K562 (cell line): ENCODE measurements at regions not wholly inside any gene's neighbourhood (a gene's known extent, or its start where the extent isn't known, plus 50 kb on each side); places are given as distances from the start of the nearest gene placed in this dataset.

Source experiments
- ARHGAP35 ChIP-seq: fragments of 450-650 bp; IDR thresholded peaks from 2 replicates; pipeline ENCODE4 v1.6.1; 2018; ENCODE audit not compliant: partially characterized antibody
- BRF1 ChIP-seq: IDR thresholded peaks from 3 replicates; pipeline ENCODE4 v1.6.1; 2011; ENCODE audit warnings: borderline replicate concordance, mild to moderate bottlenecking; ENCODE audit not compliant: insufficient read length; ENCODE audit errors: extremely low read depth
- IRF2 ChIP-seq: sonication (generic); formaldehyde crosslinking; IDR thresholded peaks from 2 replicates; pipeline ENCODE4 v1.8.1; 2022; ENCODE audit warnings: mild to moderate bottlenecking, missing genetic modification reagents
- JUND ChIP-seq, 2 experiments: IDR thresholded peaks; 2 replicates in 1 of 2; 3 replicates in 1 of 2; pipeline ENCODE4 v1.6.1; 2011; ENCODE audit warnings: borderline replicate concordance in 2 of 2, low read depth in 2 of 2, low read length in 2 of 2, improper control_type of control experiment in 1 of 2, missing biosample characterization in 1 of 2, missing genetic modification characterization in 1 of 2, missing genetic modification reagents in 1 of 2
- RBM14 ChIP-seq: fragments of 200-400 bp; formaldehyde crosslinking; IDR thresholded peaks from 2 replicates; pipeline ENCODE4 v1.6.1; 2018; ENCODE audit warnings: low read depth, mild to moderate bottlenecking, low read length, moderate library complexity, borderline replicate concordance; ENCODE audit not compliant: insufficient read depth
- SREBF2 ChIP-seq: sonication (generic); formaldehyde crosslinking; IDR thresholded peaks from 2 replicates; pipeline ENCODE4 v1.4.0; 2020; ENCODE audit warnings: mild to moderate bottlenecking, missing genetic modification reagents
- STAT5A ChIP-seq: IDR thresholded peaks from 2 replicates; pipeline ENCODE4 v1.6.1; 2012; ENCODE audit warnings: low read length, inconsistent platforms, borderline replicate concordance
- ZBTB1 ChIP-seq: sonication (generic); formaldehyde crosslinking; IDR thresholded peaks from 2 replicates; pipeline ENCODE4 v1.8.1; 2023; ENCODE audit warnings: missing genetic modification reagents, low read depth, mild to moderate bottlenecking, borderline replicate concordance

DNA sequence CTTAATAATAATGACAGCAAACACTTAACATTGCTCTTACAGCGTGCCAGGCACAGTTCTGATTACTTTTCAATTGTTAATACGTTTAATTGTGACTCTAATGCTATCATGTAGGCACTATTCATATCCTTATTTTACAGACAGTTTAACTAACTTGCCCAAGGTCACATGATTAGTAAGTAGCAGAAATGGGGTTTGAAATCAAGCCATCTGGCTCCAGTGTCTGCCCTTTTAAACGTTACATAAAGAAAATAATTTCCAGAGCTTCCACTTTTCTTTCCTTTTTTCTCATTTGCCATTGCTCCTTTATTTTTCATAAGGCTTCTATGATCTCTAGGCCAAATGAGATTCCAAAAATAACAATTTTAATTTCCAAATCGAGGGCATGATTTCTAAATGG lies 50.6 kb upstream of the IKZF2 start:
- no peak for TF ChIP-seq ARHGAP35
- TF ChIP-seq JUND (IDR thresholded peaks at IDR 0.05; ENCODE audit: borderline replicate concordance, low read depth, low read length), result no peak
- TF ChIP-seq JUND (tag; IDR thresholded peaks at IDR 0.05; ENCODE audit: borderline replicate concordance, low read depth, low read length), result no peak
- TF ChIP-seq IRF2 (CRISPR knock-in tag), result no peak
- TF ChIP-seq SREBF2, result no peak
- no peak for TF ChIP-seq BRF1
- no peak for TF ChIP-seq STAT5A
- TF ChIP-seq ZBTB1 (CRISPR knock-in tag), result no peak
- TF ChIP-seq RBM14, result no peak
